KBM-7 (cell line): ENCODE measurements at regions not wholly inside any gene's neighbourhood (a gene's known extent, or its start where the extent isn't known, plus 50 kb on each side); places are given as distances from the start of the nearest gene placed in this dataset.
"Not testable (repeated sequence)": the region's sequence is repeated elsewhere in the genome, so short reads cannot be mapped to it uniquely, and the experiment has no call there.

Source experiments
- DNase-seq: peaks from one replicate; pipeline ENCODE4 v3.0.0-alpha.2; 2015
- in situ Hi-C: fragments of 300-500 bp; cut with MboI; formaldehyde crosslinking; loops from 2 replicates; pipeline ENCODE4 v1.14.3; 2020; ENCODE audit warnings: low sequenced_read_pairs, low pct_unique_long_range_greater_than_20kb, mixed read lengths

DNA sequence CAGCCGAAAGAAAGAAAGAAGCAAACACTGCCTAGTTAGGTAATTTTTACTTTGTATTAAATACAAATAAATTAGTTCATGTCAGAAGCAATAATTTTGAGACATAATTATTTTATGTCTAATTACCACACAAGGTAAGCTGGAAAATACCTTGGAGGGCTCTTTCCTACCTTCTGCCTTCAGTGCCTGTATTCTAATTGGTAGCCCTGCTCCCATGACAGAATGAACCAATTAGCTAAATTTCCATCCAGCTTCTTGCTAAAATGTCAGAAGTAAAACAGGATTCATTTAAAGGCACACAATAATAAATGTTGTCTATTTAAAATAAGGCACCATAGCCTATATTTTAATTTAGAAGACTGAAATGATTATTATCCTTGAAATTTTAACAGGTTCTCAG is 135.4 kb upstream of the POT1 start:
- no peak for DNase-seq
- in situ Hi-C loops = loop anchor here (25.0 kb wide), 2 partner anchors 247 to 597 kb away; no protein-coding TSS in a partner anchor

DNA sequence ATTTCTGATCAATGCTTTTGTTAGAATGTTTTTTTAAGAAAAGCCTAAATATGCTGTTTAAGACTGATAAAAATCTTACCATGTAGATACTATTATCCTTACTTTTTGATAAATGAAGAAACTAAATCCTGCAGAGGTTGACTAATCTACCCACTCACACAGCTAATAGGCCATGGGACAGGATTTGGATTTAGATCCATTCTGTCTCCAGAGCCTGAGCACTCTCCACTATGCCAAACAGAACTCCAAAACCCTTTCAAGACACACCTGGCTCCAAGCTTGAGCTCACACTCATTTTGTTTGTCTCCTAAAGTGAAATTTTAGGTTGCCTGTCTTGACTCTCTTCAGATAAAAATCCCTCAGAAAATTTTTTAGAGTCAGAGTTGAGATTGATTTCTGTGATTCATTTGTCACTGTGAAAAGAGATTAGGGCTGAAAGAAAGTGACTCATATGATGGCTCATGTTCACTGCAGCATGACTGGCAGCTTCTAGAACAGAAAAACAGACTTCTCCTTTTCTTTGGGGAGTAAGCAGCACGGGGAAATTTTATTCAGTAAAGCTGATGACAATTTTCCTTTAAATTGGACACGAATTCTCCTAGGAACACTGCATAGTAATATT is 132.3 kb upstream of the POT1 start:
- in situ Hi-C loops = loop anchor here (25.0 kb wide), 2 partner anchors 250 to 600 kb away; no protein-coding TSS in a partner anchor
- DNase-seq = peak; percentile 63

DNA sequence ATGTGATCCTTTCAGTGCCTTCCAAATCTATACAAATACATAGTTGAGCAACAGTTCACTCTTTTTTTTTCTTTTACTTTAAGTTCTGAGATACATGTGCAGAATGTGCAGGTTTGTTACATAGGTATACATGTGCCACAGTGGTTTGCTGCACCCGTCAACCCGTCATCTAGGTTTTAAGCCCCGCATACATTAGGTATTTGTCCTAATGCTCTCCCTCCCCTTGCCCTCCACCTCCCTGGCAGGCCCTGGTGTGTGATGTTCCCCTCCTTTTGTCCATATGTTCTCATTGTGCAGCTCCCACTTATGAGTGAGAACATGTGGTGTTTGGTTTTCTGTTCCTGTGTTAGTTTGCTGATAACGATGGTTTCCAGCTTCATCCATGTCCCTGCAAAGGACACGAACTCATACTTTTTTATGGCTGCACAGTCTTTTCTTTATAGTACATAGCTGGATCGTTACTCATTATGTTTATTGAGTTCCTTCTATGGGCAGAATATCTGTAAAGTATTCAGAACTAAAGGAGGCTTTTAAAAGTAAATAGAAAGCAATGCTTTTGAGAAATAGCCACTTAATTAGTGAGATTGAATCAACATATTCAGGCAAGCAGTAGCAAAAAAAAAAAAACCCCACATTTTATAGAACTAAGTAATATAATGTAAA is 131.6 kb upstream of the POT1 start:
- DNase-seq = not testable (repeated sequence)

DNA sequence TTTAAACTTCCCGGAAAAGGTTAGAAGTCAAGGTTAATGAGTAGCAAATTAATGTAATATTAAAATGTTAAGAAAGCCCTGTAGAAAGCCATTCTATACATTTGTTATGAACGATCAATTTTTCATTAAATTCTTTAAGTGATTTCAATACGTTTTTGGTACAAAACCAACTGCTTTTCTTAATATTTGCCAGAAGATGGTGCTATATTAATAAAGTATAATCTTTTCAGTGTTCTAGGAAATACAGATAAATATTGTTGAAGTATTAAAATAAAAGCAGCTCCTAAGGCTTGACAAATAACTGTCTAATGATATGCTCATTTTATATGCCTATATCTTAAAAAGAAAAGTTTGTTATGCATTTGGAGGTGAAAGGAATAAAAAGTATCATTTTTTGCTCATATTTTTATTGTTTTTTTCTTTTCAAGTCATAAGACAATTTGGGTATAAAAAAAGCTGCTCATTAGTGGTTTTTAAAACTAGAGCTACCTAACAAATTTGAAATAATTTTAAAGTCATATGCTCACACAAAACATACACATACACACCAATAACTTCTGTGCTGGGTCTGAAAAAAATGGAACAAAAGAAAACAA is 130.3 kb upstream of the POT1 start:
- peak; percentile 9 for DNase-seq
- in situ Hi-C loops = loop anchor here (25.0 kb wide), 2 partner anchors 252 to 602 kb away; no protein-coding TSS in a partner anchor

More for the DNA sequence above, 131.6 kb upstream of the POT1 start:
- in situ Hi-C loops = loop anchor here (25.0 kb wide), 2 partner anchors 251 to 601 kb away; no protein-coding TSS in a partner anchor

DNA sequence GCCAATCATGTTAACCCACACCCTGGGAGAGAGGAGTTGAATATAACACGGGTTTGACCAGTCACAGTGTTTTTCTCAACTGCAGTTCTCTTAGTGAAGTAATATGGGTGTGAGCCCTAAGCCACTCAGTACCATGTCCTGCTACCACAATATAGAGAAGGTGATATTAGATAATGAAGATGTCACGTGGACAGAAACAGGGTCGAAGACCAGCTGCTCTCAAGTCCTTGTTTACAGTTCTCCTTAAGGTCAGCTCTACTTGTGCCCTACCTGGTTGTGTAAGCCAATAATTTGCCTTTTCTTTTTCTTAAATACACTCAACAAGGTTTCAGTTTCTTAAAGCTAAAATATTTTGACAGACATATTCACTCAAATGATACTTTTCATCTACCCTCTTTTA is 128.3 kb upstream of the POT1 start:
- no peak for DNase-seq
- in situ Hi-C loops = loop anchor here (25.0 kb wide), 2 partner anchors 254 to 604 kb away; no protein-coding TSS in a partner anchor

DNA sequence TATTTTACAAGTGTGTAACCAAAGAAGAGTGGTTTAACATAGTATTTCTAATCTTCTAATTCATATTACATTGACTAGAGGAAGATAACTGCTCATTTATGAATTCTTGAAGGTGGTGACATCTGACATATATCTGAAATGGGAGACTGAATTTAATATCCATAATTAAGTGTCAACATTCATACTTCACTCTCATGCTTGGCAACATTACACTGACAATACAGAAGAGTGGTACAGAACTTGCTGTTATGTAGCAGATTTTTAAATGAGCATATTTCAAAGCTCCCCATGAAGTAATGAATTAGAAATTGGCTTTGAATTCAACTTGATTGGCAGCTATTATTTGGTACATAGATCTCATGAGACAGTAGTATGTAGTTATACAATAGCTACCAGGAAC is 125.8 kb upstream of the POT1 start:
- in situ Hi-C loops = loop anchor here (25.0 kb wide), 2 partner anchors 257 to 607 kb away; no protein-coding TSS in a partner anchor
- no peak for DNase-seq

DNA sequence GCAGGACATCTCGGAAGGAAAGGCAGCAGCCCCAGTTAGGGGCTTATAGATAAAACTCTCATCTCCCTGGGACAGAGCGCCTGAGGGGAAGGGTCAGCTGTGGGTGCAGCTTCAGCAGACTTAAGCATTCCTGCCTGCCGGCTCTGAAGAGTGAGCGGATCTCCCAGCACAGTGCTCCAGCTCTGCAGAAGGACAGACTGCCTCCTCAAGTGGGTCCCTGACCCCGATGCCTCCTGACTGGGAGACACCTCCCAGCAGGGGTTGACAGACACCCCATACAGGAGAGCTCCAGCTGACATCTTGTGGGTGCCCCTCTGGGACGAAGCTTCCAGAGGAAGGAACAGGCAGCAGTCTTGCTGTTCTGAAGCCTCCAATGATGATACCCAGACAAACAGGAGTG is 117.1 kb upstream of the POT1 start:
- no peak for DNase-seq
- in situ Hi-C loops = no loop called here

DNA sequence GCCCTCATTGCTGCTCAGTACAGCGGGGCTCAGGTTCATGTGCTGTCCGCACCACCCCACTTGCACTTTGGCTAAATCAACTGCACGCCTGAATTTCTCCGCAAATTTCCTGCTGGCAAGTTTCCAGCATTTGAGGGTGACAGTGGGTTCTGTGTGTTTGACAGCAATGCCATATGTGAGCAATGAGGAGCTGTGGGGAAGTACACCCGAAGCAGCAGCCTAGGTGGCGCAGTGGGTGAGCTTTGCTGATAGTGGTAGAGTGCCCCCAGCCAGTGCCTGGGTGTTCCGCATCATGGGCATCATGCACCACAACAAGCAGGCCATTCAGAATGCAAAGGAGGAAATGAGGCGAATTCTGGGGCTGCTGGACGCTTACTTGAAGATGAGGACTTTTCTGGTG is 103.9 kb upstream of the POT1 start:
- in situ Hi-C loops = no loop called here
- DNase-seq = no peak

DNA sequence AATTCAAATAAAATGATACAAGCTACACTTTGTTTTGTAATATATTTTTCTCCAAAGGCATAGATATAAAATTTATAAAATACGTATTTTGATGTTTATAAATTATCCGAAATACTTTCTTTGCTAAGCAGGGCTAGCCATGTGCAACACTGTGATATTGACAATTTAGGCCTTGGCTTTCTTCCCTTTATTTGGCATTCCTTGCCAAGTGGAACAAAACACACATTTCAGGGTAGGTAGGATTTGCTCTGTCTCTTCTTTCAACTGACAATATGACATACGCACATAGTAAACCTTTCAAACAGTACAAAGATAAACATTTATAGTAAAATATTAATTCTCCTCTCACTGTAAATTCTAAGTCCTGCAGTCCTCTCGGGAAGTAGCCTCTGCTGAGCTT is 103.3 kb upstream of the POT1 start:
- in situ Hi-C loops = no loop called here
- no peak for DNase-seq

DNA sequence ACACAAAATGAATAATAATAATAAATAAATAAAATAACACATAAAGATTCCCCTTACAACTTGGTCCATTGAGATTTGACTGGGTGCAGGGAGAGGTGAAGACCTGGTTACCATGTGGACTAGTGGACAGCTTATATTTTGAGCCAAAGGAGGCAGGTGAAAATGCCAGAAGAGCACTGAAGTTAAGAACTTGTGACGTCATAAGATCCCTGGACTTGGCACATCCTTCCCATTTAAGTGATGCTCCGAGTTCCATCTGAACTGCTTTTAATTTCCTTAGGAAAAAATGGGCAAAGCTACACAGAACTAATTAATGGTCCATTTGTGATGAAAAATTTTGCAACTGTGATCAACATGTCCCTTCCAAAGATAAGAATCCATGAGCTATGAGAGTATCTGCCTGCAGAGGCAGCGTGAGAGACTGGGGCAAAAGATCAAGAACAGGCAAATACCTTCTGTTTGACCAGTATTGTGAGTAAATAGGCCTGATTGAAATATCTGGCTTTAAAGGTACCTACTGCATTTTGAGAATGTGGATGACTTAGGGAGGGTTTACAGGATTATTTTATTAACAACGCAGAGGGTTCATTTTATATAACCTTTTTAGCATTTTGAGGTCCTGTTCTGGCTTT is 101.2 kb upstream of the POT1 start:
- no peak for DNase-seq
- in situ Hi-C loops = no loop called here

DNA sequence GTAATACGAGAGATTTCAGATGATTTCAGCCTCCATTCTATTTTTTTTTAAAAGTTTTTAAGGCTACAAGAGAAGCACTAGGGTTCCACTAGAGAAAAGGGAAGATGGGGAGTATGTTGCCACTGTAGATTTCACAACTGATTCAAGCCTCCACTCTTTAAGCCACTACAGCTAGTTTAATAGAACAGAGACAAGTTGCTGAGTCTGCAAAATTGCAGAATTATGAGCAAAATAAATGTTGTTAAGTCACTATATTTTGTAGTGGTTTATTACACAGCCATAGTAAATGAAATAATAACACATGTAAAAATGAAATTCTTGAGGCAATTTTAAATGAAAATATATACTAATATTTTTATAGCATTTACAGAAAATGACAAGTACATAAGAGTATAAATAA is 96.0 kb upstream of the POT1 start:
- DNase-seq = no peak
- in situ Hi-C loops = no loop called here

DNA sequence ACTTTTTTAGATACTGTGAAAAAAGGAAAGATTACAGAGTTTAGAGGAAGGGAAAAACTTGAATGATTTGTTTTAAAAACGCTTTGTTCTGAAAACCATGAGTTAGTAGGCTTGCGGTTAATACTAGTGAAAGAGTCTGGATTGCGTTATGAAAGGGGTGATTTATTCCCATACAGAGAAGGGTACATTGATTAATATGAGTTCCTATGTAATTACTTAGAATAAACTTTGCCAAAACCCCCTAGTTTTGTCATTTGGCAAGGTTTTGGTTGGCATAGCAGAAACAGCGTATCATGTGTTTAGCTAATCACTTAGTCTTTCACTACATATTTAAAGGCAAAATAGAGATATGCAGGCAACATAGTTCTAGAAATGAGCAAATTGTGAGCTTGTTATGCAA is 91.2 kb upstream of the POT1 start:
- in situ Hi-C loops = no loop called here
- no peak for DNase-seq

DNA sequence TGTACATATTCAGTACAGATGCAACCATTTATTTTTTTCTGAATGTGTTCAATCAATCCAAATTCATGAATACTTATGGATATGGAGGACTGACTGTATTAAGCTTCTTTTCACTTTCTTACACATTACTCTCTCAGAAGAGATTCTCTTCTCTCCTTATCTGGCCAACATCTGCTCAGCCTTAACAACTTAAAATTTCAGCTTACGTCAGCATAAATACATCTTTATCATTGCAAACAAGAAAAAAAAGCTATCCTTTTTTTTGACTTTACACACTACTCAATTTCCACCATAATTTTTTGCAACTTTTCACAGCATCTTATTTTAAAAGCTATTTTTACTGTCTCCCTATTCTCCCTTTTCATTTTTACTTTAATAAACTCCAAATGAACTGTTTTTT is 80.9 kb upstream of the POT1 start:
- in situ Hi-C loops = no loop called here
- no peak for DNase-seq

DNA sequence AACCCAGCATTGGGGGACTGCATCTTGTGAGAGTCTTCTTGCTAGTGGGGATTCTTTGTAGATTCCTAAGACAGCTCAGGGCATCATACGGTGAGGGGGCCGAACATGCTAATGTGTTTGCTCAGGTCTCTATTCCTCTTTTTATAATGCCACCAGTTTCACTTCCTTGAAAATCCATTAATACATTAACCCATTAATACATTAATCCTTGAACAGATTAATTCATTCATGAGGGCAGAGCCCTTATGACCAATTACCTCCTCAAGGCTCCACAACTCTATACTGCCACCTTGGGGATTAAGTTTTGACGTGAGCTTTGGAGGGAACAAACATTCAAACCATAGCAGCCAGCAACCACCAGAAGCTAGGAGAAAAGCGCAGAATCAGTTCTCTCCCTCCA is 67.2 kb upstream of the POT1 start:
- in situ Hi-C loops = no loop called here

DNA sequence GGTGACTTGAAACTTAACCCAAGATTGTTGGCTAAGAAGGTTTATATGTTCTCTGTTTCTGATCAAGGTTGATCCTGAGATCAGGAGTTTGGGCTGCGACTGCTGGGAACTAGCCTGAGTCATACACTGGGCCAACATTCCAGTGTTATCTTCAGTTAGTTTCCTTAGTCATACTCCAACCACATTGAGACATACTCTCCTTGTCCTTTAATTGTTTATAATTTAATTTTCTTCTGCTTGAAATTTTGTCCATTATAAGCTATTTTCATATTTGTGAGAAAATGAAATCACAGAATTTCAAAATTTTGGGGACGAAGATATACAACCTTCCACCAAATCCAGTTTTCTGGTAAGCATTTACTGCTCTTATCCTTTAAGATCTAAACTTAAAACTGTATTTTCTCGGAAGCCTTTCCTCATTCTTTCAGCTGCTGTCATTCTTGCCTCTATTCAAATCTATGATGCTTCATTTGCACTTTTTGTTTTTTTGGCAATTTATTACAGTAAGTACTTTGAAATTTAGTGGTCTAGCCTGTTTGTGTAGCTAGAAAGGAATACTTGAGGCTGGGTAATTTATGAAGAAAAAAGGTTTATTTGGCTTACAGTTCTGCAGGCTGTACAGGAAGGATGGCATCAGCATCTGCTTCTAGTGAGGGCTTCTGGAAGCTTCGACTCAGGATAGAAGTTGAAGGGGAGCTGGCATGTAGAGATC is 63.4 kb upstream of the POT1 start:
- DNase-seq = no peak
- in situ Hi-C loops = no loop called here

More for the DNA sequence above, 67.2 kb upstream of the POT1 start:
- DNase-seq = no peak

DNA sequence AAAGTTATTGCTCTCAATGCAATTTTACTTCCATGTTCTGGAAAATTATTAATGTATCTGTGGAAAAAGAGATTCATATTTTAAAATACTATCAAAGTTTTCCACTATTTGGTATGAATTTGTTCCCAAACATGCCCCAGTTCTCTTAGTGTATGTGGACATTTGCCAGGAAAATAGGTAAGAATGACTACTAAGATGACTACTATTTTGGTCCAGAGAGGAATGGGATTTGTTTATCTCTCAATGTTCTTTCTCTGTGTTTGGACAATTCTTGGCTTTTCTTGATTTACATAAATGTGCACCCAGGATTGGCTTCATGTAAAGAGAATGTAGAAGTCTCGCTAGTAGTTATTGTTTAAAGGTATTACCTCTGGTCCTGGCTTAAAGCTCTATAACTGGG is 60.3 kb upstream of the POT1 start:
- in situ Hi-C loops = no loop called here
- DNase-seq = no peak
